ENCODE measurements at regions not wholly inside any gene's neighbourhood (a gene's known extent, or its start where the extent isn't known, plus 50 kb on each side); places are given as distances from the start of the nearest gene placed in this dataset.

GRCh38 chr7:38112075-38112474 is 66.0 kb upstream of the STARD3NL start:
- TF ChIP-seq EZH2 (IDR thresholded peaks at IDR 0.05) (no peak), POLR2AphosphoS5 (IDR thresholded peaks at IDR 0.05; ENCODE audit: borderline replicate concordance, low read depth, low read length) (no peak), FOXP2 (optimal IDR thresholded peaks at IDR 0.05; ENCODE audit: control extremely low read depth, extremely low read length, insufficient read depth) (no peak)
